ENCODE measurements at regions not wholly inside any gene's neighbourhood (a gene's known extent, or its start where the extent isn't known, plus 50 kb on each side); places are given as distances from the start of the nearest gene placed in this dataset.
"Not testable (repeated sequence)": the region's sequence is repeated elsewhere in the genome, so short reads cannot be mapped to it uniquely, and the experiment has no call there.

DNA sequence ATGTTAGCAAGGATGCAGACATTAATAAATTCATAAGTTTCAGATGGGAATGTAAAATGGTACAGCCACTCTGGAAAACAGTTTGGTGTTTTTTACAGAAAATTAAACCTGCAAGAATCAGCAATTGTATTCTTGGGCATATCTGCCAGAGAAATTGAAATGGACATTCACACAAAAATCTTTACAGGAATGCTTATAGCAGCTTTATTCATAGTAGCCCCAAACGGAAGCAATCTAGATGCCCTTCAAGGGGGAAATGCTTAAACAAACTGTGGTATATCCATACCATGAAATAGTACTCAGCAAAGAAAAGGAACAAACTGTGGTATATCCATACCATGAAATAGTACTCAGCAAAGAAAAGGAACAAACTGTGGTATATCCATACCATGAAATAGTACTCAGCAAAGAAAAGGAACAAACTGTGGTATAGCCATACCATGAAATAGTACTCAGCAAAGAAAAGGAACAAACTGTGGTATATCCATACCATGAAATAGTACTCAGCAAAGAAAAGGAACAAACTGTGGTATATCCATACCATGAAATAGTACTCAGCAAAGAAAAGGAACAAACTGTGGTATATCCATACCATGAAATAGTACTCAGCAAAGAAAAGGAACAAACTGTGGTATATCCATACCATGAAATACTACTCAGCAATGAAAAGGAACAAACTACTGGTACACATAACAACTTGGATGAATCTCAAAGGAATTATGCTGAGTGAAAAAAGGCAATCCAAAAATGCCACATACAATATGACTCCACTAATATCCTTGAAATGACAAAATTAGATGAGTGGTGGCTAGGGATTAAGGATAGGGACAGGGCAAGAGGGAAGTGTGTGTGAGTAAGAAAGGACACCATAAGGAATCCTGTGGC, 484.0 kb downstream of the SHISA9 start:
- CTCF ChIA-PET (ENCODE audit: low intra/inter-chr PET ratio, low total read pairs); H3K9ac ChIP-seq (ENCODE audit: insufficient read depth, low read depth, low read length); in situ Hi-C loops (cut with HindIII; ENCODE audit: extremely low pct_ligation_motif_present, low pct_unique_long_range_greater_than_20kb); H3K4me1 ChIP-seq (ENCODE audit: insufficient read depth, low read length); FAIRE-seq; DNase-seq (ENCODE audit: low spot score); H3K4me2 ChIP-seq (ENCODE audit: low read depth, low read length); H2AFZ ChIP-seq (ENCODE audit: low read length); H3K4me3 ChIP-seq (replicated peaks in 1 of 3; ENCODE audit: insufficient read depth in 1 of 3, low read depth in 2 of 3, low read length in 3 of 3); BruUV-seq (replicated peaks); H3K79me2 ChIP-seq (ENCODE audit: insufficient read depth, low read length); ATAC-seq; H3K27me3 ChIP-seq (ENCODE audit: control insufficient read depth in 1 of 2, insufficient read depth in 2 of 2, low read length in 2 of 2); POLR2A ChIA-PET; intact Hi-C loops (cut with micrococcal nuclease; ENCODE audit: unreplicated experiment); H3K27ac ChIP-seq (ENCODE audit: extremely low read length, insufficient read depth, low read length); H4K20me1 ChIP-seq (ENCODE audit: insufficient read depth, low read length); H3K36me3 ChIP-seq (replicated peaks in 1 of 2; ENCODE audit: control insufficient read depth in 1 of 2, insufficient read depth in 2 of 2, low read length in 2 of 2): not testable (repeated sequence)
- 14% methylated on average over 1 of the region's 1 CpG for WGBS (ENCODE audit: low lambda C conversion rate)
- peaks cover 21% of the 10 kb centered on the region for H3K9me3 ChIP-seq (ENCODE audit: low read length)
- TF ChIP-seq CHD4 (IDR thresholded peaks at IDR 0.05; ENCODE audit: borderline replicate concordance, low read length), result peak; percentile 88; the same call in 1 of the 2 replicates

DNA sequence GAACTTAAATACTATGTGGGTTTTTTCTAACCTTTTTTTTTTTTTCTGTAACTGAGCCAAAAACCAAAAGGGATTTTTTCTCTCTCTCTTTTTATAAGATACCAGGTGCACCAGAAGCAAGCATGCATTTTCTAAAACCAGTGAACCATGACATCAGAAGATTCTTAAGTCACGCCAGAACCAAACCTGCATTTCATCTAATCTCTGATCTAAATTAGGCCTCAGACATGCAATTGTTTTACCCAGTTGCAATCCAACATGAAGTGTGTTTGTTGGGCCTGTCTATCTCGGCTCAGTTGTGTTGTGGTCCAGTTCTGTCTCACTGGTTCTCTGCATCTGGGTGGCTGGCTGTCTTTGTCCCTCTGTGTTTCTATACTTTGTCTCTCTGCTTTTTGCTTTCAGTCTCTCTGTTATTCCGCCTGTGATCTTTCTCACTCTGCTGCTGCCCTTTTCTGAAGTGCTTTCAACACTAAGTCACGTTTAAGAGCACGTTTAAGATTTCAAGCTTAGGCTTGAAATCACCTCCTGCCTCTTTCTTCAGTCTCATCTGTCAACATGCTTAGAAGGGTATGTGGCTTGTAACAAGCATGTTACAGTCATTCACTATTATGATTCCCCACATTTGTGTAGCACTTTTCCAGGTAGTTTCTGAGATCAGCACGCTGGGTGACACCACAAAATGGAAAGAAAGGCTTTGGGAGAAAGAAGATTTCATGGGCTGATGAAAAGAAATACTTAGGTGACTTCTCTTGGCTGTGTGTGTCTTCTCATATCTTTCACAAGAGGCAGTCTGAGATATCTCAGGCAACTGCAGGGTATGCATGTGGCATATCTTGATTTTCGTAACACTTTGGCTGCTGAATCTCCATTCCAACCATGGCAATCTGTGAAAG, 488.9 kb downstream of the SHISA9 start:
- CTCF ChIA-PET (ENCODE audit: low intra/inter-chr PET ratio, low total read pairs), result no interaction called here
- DNase-seq (ENCODE audit: low spot score), result no peak

More for the DNA sequence above, 488.9 kb downstream of the SHISA9 start:
- POLR2A ChIA-PET, result no interaction called here
- Histone ChIP-seq H3K4me2 (ENCODE audit: low read depth, low read length) (no peak overlapping the region), H3K36me3 (replicated peaks in 1 of 2; ENCODE audit: control insufficient read depth in 1 of 2, insufficient read depth in 2 of 2, low read length in 2 of 2) (no peaks in the 10 kb centered on the region), H2AFZ (ENCODE audit: low read length) (no peak overlapping the region), H3K9me3 (ENCODE audit: low read length) (peaks cover 7% of the 10 kb centered on the region), H3K4me1 (ENCODE audit: insufficient read depth, low read length) (no peaks in the 10 kb centered on the region), H3K4me3 (replicated peaks in 1 of 3; ENCODE audit: insufficient read depth in 1 of 3, low read depth in 2 of 3, low read length in 3 of 3) (no peak overlapping the region), H3K79me2 (ENCODE audit: insufficient read depth, low read length) (no peaks in the 10 kb centered on the region), H3K27me3 (ENCODE audit: control insufficient read depth in 1 of 2, insufficient read depth in 2 of 2, low read length in 2 of 2) (0 out of 5 replicates have a peak, but pooled peaks cover 0 to 2% of the 10 kb centered on the region in 2 experiments), H4K20me1 (ENCODE audit: insufficient read depth, low read length) (no peaks in the 10 kb centered on the region), H3K27ac (ENCODE audit: extremely low read length, insufficient read depth, low read length) (no peak overlapping the region), H3K9ac (ENCODE audit: insufficient read depth, low read depth, low read length) (no peak overlapping the region)
- ATAC-seq (no peak), FAIRE-seq (peak; percentile 4)
- intact Hi-C loops (cut with micrococcal nuclease; ENCODE audit: unreplicated experiment) (no loop called here), in situ Hi-C loops (cut with HindIII; ENCODE audit: extremely low pct_ligation_motif_present, low pct_unique_long_range_greater_than_20kb) (no loop called here)
- WGBS (ENCODE audit: low lambda C conversion rate), result 7% methylated on average over 7 of the region's 7 CpGs
- TF ChIP-seq ZNF256 (CRISPR knock-in tag; conservative IDR thresholded peaks at IDR 0.05) (no peak), ZKSCAN8 (CRISPR knock-in tag; IDR thresholded peaks at IDR 0.05; ENCODE audit: borderline replicate concordance) (no peak), FOSL1 (CRISPR knock-in tag; IDR thresholded peaks at IDR 0.05; ENCODE audit: borderline replicate concordance) (no peak)
- TF ChIP-seq, protein P1, sequence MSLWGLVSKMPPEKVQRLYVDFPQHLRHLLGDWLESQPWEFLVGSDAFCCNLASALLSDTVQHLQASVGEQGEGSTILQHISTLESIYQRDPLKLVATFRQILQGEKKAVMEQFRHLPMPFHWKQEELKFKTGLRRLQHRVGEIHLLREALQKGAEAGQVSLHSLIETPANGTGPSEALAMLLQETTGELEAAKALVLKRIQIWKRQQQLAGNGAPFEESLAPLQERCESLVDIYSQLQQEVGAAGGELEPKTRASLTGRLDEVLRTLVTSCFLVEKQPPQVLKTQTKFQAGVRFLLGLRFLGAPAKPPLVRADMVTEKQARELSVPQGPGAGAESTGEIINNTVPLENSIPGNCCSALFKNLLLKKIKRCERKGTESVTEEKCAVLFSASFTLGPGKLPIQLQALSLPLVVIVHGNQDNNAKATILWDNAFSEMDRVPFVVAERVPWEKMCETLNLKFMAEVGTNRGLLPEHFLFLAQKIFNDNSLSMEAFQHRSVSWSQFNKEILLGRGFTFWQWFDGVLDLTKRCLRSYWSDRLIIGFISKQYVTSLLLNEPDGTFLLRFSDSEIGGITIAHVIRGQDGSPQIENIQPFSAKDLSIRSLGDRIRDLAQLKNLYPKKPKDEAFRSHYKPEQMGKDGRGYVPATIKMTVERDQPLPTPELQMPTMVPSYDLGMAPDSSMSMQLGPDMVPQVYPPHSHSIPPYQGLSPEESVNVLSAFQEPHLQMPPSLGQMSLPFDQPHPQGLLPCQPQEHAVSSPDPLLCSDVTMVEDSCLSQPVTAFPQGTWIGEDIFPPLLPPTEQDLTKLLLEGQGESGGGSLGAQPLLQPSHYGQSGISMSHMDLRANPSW (CRISPR knock-in tag; IDR thresholded peaks at IDR 0.05; ENCODE audit: borderline replicate concordance), result no peak
- no TSS peak for BruUV-seq (replicated peaks)
